PFSK-1 (cell line): ENCODE measurements at regions not wholly inside any gene's neighbourhood (a gene's known extent, or its start where the extent isn't known, plus 50 kb on each side); places are given as distances from the start of the nearest gene placed in this dataset.

Experiments
- FOXP2 ChIP-seq: optimal IDR thresholded peaks from 2 replicates; pipeline ENCODE3; 2011; ENCODE audit warnings: borderline replicate concordance, control low read depth, inconsistent platforms; ENCODE audit not compliant: insufficient read depth; ENCODE audit errors: extremely low read length, extremely low read depth
- POLR2AphosphoS5 ChIP-seq: IDR thresholded peaks from 2 replicates; pipeline ENCODE4 v1.6.1; 2012; ENCODE audit warnings: low read depth, mild to moderate bottlenecking, control low read depth, low read length, moderate library complexity
- REST ChIP-seq, 2 experiments: IDR thresholded peaks; 2 replicates each; pipeline versions ENCODE4 v1.6.1 to v1.8.0; 2011 to 2012; ENCODE audit warnings: low read depth in 2 of 2, low read length in 2 of 2, control low read depth in 1 of 2, inconsistent platforms in 1 of 2, mild to moderate bottlenecking in 1 of 2, moderate library complexity in 1 of 2; ENCODE audit not compliant: insufficient read depth in 1 of 2
- SIN3A ChIP-seq: IDR thresholded peaks from 2 replicates; pipeline ENCODE4 v1.6.1; 2012; ENCODE audit warnings: mild to moderate bottlenecking, low read length, moderate library complexity, borderline replicate concordance; ENCODE audit not compliant: insufficient read depth
- TAF1 ChIP-seq: IDR thresholded peaks from 2 replicates; pipeline ENCODE4 v1.6.1; 2012; ENCODE audit warnings: low read length, control low read depth, borderline replicate concordance; ENCODE audit not compliant: insufficient read depth

GRCh38 chr10:28815681-28816080 is 138.4 kb downstream of the BAMBI start:
- TF ChIP-seq POLR2AphosphoS5 (no peak), TAF1 (no peak), SIN3A (no peak), REST (IDR thresholded peaks at IDR 0.05; ENCODE audit: insufficient read depth in 1 of 2, low read depth in 2 of 2, low read length in 2 of 2) (no peak), FOXP2 (no peak)

- no peak for TF ChIP-seq REST (IDR thresholded peaks at IDR 0.05; ENCODE audit: insufficient read depth in 1 of 2, low read depth in 2 of 2, low read length in 2 of 2)
- no peak for TF ChIP-seq SIN3A
- TF ChIP-seq FOXP2 = no peak
- no peak for TF ChIP-seq POLR2AphosphoS5
- no peak for TF ChIP-seq TAF1
These were observed 145.6 kb downstream of the BAMBI start for GRCh38 chr10:28822719-28823464.

- TF ChIP-seq POLR2AphosphoS5 = no peak
- TF ChIP-seq TAF1 = no peak
- no peak for TF ChIP-seq SIN3A
- TF ChIP-seq REST (IDR thresholded peaks at IDR 0.05; ENCODE audit: insufficient read depth in 1 of 2, low read depth in 2 of 2, low read length in 2 of 2) = no peak
- TF ChIP-seq FOXP2 = no peak
These were observed 146.3 kb downstream of the BAMBI start for GRCh38 chr10:28823501-28824075.

DNA sequence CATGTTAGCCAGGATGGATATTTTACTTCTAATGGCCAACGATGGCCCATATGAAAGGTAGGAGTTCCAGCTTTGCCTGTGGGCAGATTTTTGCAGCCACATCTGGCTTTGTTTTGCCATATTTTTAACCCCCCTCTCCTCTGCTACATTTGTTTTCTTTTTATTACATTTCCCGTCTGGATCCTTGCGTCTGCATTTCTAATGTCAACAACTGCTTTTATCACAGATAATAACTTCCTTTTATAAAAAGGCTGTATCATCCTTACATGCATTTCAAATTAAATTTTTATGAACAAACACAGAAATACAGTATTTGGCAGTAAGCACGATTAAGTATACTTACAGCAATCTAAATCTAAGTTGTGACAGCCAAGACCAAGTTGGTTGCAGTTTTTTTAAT is 156.0 kb downstream of the BAMBI start:
- TF ChIP-seq REST (IDR thresholded peaks at IDR 0.05; ENCODE audit: insufficient read depth in 1 of 2, low read depth in 2 of 2, low read length in 2 of 2) (no peak), FOXP2 (no peak), TAF1 (0 out of 2 replicates have a peak, but pooled peaks have one; percentile 22)

GRCh38 chr10:28836435-28836743 is 159.1 kb downstream of the BAMBI start:
- TF ChIP-seq TAF1 (no peak), REST (IDR thresholded peaks at IDR 0.05; ENCODE audit: insufficient read depth in 1 of 2, low read depth in 2 of 2, low read length in 2 of 2) (no peak), FOXP2 (no peak), POLR2AphosphoS5 (no peak), SIN3A (no peak)
